ENCODE measurements at regions not wholly inside any gene's neighbourhood (a gene's known extent, or its start where the extent isn't known, plus 50 kb on each side); places are given as distances from the start of the nearest gene placed in this dataset.

DNA sequence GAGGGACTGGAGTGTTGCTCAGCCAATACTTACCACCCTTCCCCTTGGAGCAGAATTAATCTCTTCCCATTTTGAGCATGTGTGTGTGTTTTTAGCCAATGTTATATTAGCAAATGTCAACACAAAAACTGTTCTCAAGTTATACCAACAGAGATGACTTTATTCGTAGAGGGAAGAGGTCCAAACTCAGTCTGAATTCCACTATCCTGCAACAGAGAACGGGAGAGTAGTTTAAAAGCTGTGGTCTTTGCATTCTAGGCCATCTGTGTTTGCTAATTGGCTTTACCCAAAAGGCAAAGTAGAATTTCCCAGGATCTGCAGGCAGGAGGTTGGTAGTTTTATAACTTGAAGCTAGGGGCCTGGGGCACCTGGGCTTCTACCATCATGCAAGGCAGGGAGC is 847.9 kb upstream of the TMEM132C start:
- DNase-seq, result no peak

DNA sequence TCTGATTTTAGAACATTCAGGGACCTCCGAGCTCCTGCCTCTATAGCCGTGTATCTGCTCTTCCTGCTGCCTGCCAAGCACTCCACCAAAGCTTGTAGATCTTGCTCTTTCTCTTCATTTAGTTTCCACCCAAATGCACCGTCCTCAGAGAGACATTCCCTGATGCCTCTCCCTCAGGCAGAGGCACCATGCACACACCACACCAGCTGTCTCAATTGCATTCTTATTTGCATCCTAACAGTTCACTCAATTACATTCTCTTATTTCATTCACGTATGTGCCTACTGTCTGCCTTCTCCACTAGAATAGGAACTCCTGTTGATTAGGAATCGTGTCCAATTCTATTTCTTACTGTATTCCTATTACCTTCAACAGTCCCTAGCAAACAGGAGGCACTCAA is 845.4 kb upstream of the TMEM132C start:
- no peak for DNase-seq

DNA sequence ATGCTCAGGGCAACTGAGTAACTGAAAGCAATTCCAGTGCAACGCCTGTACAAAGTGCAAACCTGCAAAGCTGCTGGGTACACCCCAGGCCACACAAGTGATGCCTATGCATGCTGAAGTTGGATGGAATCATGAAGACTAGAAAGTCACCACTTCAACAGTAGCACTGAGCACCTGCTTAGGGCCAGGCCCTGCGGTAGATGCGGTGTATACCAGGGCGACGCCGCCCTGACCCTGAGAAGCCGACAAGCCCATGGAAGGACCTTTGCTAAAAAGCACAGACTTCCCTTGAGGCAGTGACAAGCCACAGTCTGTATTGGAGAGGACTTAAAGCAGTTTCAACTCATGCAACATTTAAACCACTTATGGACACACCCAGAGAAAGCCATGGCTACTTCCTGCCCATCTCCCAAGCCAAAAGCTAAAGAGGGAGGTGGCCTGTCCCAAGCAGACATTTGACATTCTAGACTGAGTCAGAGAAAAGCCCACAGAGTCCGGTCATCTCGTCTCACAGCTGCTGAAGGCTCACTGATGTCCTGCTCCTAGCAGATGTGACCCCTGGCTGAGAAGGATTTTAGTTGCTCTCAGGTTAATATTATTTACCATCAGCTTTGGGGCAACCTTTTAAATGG is 843.9 kb upstream of the TMEM132C start:
- no peak for DNase-seq

DNA sequence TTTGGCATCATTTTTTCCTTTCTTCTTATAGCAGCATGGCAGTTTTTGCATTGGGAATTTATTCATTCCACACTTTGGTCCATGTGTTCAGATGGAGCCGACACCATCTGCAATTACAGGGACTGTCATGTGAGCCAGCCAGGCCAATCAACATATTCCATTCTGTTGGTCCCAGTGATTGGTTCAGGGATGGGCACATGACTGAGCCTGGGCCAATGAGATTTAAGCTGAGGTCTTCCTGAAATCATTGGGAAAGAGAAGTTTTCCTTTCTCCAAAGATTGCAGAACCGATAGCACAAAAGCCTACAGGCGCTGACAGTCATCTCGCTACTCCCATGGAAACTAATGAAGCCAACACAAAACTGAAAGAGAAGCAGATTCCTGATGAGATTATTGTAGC is 841.5 kb upstream of the TMEM132C start:
- DNase-seq, result no peak

DNA sequence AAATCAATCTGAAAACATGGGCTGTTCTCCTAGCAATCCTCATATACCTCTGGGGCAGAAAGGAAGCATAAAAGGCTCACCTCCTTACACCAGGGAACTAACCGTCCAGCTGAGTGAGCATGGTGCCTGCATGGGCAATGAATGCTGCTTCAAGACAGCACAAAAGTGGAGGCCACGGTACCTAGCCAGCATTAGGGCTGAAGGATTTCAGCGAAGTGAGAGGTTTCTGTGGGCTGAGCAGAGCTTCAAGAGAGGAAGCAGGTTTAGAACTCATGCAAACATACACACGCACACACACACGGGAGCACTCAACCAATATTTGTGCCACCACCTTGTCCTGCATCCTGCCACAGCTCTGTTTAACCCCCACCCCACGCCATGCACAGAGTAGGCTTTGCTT is 838.5 kb upstream of the TMEM132C start:
- no peak for DNase-seq

- DNase-seq, result no peak
These were observed 837.3 kb upstream of the TMEM132C start for GRCh38 chr12:127429551-127430285.

GRCh38 chr12:127430401-127430800 is 836.6 kb upstream of the TMEM132C start:
- DNase-seq, result no peak

DNA sequence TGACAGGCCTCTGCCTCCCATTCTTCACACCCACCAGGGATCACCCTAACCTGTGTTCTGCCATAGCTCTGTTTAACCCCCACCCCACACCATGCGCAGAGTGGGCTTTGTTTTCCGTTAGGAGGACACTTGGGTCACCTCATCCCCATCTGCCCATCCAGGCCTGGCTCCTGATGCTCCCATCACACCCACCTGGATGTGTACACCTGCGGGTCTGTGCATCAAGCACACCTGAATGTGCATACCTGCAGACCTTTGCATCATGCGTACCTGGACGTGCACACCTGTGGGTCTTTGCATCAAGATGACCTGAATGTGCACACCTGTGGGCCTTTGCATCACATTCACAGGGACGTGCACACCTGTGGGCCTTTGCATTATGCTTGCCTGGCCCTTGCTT is 835.8 kb upstream of the TMEM132C start:
- DNase-seq, result no peak

DNA sequence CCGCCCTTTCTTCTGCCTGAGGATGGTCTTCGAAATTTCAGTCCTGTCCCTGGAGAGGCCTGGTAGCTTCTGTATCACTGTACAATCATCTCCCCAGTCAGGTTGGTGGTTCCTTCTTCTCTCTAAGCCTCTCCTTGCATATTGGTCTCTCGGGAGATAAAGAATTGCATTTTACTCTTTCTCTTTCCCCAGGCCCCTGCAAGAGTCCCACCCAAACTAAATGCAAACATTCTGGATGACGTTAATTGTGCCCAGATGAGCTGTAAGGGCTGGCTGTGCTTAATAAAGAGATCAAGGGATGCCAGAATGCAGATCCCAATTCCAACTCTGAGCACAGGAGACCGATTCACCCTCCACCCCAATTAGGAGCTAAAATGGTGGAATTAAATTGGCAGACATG is 835.4 kb upstream of the TMEM132C start:
- no peak for DNase-seq

DNA sequence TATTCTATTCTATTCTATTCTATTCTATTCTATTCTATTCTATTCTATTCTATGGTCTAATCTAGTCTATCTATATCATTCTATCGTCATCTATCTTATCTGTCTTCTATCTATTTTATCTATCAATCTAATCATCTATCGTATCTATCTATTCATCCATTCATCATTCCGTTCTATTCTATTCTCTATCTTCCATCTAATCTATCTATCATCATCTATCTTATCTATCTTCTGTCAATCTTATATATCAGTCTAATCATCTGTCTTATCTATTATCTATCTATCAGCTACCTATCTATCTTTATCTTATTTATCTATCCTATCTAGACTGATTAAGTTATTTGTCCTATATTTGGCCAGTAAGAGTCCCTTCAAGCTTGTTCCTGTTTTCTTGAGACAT is 831.5 kb upstream of the TMEM132C start:
- no peak for DNase-seq

- no peak for DNase-seq
These were observed 828.3 kb upstream of the TMEM132C start for GRCh38 chr12:127438512-127439244.

DNA sequence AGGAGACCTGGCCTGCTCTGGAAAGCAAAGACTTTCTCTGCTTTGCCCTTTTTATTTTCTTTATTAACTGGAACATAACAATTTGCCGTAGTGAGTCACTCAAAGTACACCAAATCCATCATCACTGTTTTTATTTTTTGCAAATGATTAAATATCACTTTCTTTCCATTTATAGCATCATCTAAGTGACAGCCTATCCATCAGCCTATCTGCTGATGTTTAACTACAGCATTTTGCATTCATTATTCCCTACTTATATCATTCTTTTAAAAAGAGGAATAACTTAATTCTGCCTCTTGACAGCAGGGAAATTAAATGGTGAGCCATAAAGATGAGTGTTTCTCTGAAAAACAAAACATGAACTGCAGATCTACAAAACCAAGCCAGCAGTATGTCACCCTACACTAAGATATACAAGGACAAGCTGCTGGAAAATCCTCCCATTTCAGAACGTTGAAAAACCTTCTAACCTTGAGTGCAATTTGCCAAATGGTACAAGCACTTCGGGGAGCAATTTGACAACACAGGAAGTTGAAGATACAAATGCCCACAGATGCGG is 821.3 kb upstream of the TMEM132C start:
- DNase-seq, result no peak

GRCh38 chr12:127448906-127449305 is 818.1 kb upstream of the TMEM132C start:
- DNase-seq, result no peak

DNA sequence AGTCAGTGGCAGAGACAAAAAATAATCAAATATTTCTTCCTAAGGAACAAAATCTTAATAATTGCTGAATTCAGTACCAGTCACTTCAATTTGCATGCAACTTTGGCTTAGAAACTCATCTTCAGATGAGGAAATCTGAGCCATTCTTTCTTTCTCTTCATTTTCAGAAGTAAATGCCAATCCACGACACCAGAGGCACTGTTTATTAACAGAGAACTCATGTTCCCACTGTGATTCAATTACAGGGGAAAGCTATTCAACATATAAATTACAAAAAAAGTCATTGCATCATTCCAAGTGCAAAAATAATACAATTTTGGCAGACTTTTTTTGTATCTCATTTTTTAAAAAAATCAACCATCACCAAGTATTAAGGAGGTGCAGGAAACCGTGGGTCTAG is 816.1 kb upstream of the TMEM132C start:
- no peak for DNase-seq

DNA sequence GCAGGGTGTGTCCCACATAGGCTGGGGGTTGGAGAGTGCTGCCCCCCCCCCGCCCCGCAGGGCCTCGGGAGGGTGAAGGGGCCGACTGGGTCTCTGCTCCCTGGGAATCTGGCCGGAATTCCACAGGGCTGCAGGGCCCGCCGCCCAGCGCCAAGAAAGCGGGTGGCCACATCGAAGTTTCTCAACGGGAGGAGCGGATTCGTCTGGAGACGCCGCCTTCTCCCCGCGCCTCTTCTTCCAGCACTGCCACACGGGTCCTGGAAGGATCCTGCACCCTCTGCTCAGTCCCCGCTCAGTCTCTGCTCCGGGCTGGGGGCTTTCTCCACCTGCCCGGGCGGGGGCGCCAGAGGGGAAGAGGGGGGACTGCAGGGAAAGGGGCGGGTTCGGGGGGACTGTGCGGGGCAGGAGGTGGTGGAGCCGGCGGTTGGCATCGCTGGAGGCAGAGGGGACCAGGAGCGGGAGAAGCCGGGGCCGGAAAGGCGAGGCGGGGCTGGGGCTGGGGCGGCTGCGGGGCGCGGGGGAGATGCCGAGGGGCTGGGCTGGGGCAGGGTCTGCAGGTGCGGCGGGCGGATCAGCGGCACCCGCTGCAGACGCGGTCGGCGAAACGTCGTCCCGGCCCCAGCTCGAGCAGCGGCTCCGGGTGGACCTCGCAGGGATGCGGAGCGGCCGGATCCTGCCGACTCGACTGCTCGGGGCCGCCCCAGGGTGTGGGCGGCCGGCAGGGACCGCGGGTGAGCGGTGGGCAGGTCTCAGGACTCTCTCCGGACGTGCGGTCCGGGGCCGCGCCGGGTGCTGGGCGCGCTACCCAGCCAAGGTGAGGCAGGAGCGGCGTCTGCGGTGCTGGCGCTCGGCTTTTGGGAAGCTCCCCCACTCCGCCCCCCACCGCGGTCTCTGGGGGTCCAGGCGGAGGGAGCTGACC is 811.4 kb upstream of the TMEM132C start:
- DNase-seq, result no peak

DNA sequence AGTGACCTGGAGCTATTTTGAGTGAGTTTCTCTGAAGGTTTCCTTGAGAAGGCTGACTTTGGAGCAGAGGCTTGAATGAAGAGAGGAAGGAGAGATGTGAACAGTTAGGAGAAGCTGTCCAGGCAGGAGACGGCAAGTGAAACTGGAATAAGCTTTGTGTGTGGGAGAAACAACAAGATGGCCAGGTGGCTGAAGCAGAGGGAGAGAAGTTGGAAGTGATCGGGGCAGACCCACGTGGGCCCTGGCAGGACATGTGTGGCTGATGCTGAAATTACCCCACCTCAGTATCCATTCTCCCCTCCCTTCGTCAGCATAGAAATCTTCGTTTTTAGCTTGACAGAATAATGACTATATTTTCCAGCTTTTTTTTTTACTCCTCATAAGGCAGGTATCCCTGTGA is 809.2 kb upstream of the TMEM132C start:
- no peak for DNase-seq

DNA sequence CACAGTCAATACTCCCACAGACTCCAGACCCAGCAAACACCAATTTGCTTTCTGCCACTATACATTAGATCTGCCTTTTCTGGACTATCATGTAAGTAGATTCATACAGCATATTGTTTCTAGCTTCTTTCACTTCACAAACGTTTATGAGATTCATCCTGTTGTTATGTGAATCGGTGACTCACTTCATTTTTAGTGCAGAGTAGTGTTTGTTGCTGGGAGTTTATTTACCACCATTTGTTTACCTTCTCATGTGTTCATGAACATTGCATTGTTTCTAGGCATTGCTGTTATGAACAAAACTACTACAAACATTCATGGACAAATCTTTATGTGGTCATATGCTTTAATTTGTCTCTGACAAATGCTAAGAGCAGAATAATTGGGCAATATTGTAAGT is 807.8 kb upstream of the TMEM132C start:
- DNase-seq, result no peak

DNA sequence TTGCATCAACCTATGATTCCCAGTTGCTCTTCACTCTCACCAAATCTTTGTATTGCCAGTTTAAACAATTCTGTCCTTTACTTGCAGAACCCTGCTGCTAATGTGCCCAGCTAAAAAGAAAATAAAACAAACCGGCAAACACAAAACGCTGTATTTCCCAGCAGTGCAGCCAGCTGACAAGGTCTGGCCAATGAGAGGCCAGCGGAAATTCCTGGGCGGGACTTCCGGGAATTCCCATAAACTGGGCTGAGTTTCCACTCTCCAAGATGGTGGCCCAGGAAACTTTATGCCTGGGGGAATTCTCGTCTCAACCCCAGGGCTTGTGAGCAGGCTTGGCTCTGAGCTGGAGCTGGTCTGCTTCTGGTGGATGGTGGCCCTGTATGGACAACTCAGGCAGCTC is 807.3 kb upstream of the TMEM132C start:
- no peak for DNase-seq

GRCh38 chr12:127463237-127463636 is 803.7 kb upstream of the TMEM132C start:
- DNase-seq, result no peak

DNA sequence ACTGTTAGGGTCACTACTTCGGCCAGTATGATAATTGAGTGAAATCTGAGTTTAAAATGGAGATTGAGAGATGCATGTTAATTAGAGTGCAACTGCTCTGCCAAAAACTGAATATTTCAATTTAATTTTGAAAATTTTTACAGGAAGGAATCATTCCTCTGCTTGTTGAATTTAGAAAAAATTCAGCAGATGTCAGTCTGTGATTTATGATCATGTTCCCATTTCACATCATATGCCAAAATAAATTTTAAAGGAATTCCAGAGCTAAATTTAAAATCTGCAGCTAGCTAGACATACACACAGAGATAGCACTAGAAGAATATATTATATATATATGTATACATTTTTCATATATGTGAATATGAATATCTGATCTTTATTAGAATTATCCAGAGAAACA is 797.6 kb upstream of the TMEM132C start:
- no peak for DNase-seq

GRCh38 chr12:127473766-127474165 is 793.2 kb upstream of the TMEM132C start:
- DNase-seq, result no peak

GRCh38 chr12:127479256-127479655 is 787.7 kb upstream of the TMEM132C start:
- DNase-seq, result no peak
